ENCODE measurements at regions not wholly inside any gene's neighbourhood (a gene's known extent, or its start where the extent isn't known, plus 50 kb on each side); places are given as distances from the start of the nearest gene placed in this dataset.

DNA sequence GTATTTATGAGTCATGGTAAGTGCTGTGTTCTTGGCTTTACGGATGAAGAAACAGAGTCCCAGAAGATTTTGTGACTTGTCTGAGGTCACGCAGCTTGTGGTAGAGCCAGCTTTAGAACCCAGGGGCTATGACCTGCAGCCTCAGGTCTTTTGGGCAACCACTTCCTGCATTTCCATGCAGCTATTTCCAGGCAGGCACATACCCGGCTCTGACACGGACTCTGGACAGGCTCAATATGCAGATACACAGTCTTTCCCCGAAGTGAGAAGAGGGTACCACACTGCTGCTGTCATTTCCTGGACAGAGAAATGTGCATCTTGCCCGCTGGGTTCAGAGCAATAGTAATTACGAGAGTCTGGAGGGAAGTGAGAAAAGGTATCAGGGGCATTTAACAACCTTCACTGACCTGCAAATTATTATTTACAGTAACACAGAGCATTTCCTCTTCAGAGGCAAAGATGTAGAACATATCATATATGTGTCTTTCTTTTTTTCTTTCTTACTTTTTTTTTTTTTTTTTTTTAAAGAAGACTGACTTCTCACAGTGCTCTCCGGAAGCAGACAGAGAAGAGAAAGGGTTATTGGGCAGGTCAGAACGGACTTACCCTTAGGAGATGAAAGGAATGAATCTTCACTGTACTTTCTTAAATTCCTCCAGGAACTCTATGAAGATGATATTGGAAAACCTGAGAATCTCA is 185.1 kb downstream of the CLIC5 start:
- Histone ChIP-seq H3K4me3 (ENCODE audit: low read length in 2 of 2) (no peak overlapping the region), H3K9me3 (ENCODE audit: control insufficient read depth in 2 of 2, insufficient read depth in 1 of 2, low read length in 1 of 2) (no peaks in the 10 kb centered on the region), H3K27me3 (ENCODE audit: control insufficient read depth in 2 of 2, insufficient read depth in 1 of 2, low read length in 1 of 2) (no peaks in the 10 kb centered on the region), H3K4me1 (ENCODE audit: control insufficient read depth in 2 of 2, insufficient read depth in 2 of 2, low read length in 2 of 2) (peaks cover 0 to 6% of the 10 kb centered on the region in 2 donors), H3K27ac (ENCODE audit: low read depth in 1 of 2, low read length in 1 of 2) (no peak overlapping the region), H3K36me3 (ENCODE audit: control insufficient read depth in 2 of 2, insufficient read depth in 2 of 2, low read length in 1 of 2) (no peaks in the 10 kb centered on the region)
- WGBS, result 21% methylated on average over 9 of the region's 9 CpGs
- DNase-seq (ENCODE audit: low read depth in 6 of 9, low spot score in 9 of 9), result peak in 1 of 9 donors; percentile 38

GRCh38 chr6:45829873-45830272 is 185.8 kb downstream of the CLIC5 start:
- peaks cover 0 to 6% of the 10 kb centered on the region in 2 donors for H3K4me1 ChIP-seq (ENCODE audit: control insufficient read depth in 2 of 2, insufficient read depth in 2 of 2, low read length in 2 of 2)
- no peak overlapping the region for H3K27ac ChIP-seq (ENCODE audit: low read depth in 1 of 2, low read length in 1 of 2)
- no peaks in the 10 kb centered on the region for H3K9me3 ChIP-seq (ENCODE audit: control insufficient read depth in 2 of 2, insufficient read depth in 1 of 2, low read length in 1 of 2)
- WGBS, result 95% methylated on average over 1 of the region's 1 CpG
- no peak for DNase-seq (ENCODE audit: low read depth in 6 of 9, low spot score in 9 of 9)
- no peaks in the 10 kb centered on the region for H3K36me3 ChIP-seq (ENCODE audit: control insufficient read depth in 2 of 2, insufficient read depth in 2 of 2, low read length in 1 of 2)
- H3K27me3 ChIP-seq (ENCODE audit: control insufficient read depth in 2 of 2, insufficient read depth in 1 of 2, low read length in 1 of 2), result no peaks in the 10 kb centered on the region
- H3K4me3 ChIP-seq (ENCODE audit: low read length in 2 of 2), result no peak overlapping the region

DNA sequence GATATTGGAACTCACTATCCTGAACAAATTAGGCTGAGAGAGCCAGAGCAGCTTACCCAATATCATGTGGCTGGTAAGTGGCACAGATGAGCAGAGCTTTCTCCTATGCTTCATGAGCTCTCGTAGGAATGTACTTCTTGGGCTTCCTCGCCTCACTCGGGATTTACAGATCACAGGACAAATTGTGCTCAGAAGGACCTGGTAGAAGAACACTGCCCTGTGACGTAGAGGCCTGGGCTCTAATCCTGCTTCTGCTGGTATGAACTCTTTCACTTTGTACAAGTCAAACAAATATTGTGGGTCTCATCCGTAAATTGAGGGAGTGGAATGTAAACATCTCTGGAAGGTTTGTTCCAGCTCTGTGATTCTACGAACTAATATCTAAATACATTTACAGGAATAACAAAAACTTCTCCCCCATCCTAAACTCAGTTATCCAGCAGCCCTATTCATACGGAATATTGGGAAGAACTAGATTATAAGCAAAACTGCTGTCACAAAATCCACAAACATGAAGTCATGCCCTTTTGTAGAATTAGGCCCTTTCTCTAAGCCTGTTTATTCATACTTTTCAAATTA is 187.6 kb downstream of the CLIC5 start:
- Histone ChIP-seq H3K27ac (ENCODE audit: low read depth in 1 of 2, low read length in 1 of 2) (no peak overlapping the region), H3K4me1 (ENCODE audit: control insufficient read depth in 2 of 2, insufficient read depth in 2 of 2, low read length in 2 of 2) (peaks cover 0 to 6% of the 10 kb centered on the region in 2 donors), H3K9me3 (ENCODE audit: control insufficient read depth in 2 of 2, insufficient read depth in 1 of 2, low read length in 1 of 2) (no peaks in the 10 kb centered on the region), H3K36me3 (ENCODE audit: control insufficient read depth in 2 of 2, insufficient read depth in 2 of 2, low read length in 1 of 2) (no peaks in the 10 kb centered on the region), H3K27me3 (ENCODE audit: control insufficient read depth in 2 of 2, insufficient read depth in 1 of 2, low read length in 1 of 2) (no peaks in the 10 kb centered on the region), H3K4me3 (ENCODE audit: low read length in 2 of 2) (no peak overlapping the region)
- WGBS, result 97% methylated on average over 7 of the region's 7 CpGs
- no peak for DNase-seq (ENCODE audit: low read depth in 6 of 9, low spot score in 9 of 9)

DNA sequence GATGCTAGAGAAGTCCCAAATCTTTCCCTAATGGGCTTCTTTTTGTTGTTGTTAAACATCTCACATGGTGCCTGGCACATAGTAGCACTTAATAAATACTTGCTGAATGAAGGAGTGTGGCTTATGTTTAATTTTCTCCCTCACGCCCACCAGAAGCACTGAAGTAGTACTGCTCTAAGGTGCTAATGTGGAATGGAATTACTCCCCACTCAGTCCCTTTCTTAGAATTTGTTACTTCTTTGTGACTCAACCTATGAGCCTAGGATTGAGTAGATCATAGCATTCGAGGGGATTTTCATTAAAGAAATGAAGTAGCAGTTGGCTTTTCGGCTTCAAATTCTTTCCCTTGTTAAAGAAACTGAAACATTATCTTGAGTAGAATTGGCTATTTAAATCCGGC is 192.8 kb downstream of the CLIC5 start:
- 98% methylated on average over 4 of the region's 4 CpGs for WGBS
- no peaks in the 10 kb centered on the region for H3K9me3 ChIP-seq (ENCODE audit: control insufficient read depth in 2 of 2, insufficient read depth in 1 of 2, low read length in 1 of 2)
- no peaks in the 10 kb centered on the region for H3K27me3 ChIP-seq (ENCODE audit: control insufficient read depth in 2 of 2, insufficient read depth in 1 of 2, low read length in 1 of 2)

GRCh38 chr6:45822246-45822812 is 193.3 kb downstream of the CLIC5 start:
- WGBS, result 36% methylated on average over 5 of the region's 5 CpGs
- H3K4me1 ChIP-seq (ENCODE audit: control insufficient read depth in 2 of 2, insufficient read depth in 2 of 2, low read length in 2 of 2), result peaks cover 0 to 4% of the 10 kb centered on the region in 2 donors
- peak in 1 of 9 donors; percentile 27 for DNase-seq (ENCODE audit: low read depth in 6 of 9, low spot score in 9 of 9)
- no peak overlapping the region for H3K27ac ChIP-seq (ENCODE audit: low read depth in 1 of 2, low read length in 1 of 2)
- H3K27me3 ChIP-seq (ENCODE audit: control insufficient read depth in 2 of 2, insufficient read depth in 1 of 2, low read length in 1 of 2), result no peaks in the 10 kb centered on the region
- H3K4me3 ChIP-seq (ENCODE audit: low read length in 2 of 2), result no peak overlapping the region
- H3K9me3 ChIP-seq (ENCODE audit: control insufficient read depth in 2 of 2, insufficient read depth in 1 of 2, low read length in 1 of 2), result no peaks in the 10 kb centered on the region
- H3K36me3 ChIP-seq (ENCODE audit: control insufficient read depth in 2 of 2, insufficient read depth in 2 of 2, low read length in 1 of 2), result no peaks in the 10 kb centered on the region

More for the DNA sequence above, 192.8 kb downstream of the CLIC5 start:
- DNase-seq (ENCODE audit: low read depth in 6 of 9, low spot score in 9 of 9), result no peak
- H3K36me3 ChIP-seq (ENCODE audit: control insufficient read depth in 2 of 2, insufficient read depth in 2 of 2, low read length in 1 of 2), result no peaks in the 10 kb centered on the region
- H3K4me1 ChIP-seq (ENCODE audit: control insufficient read depth in 2 of 2, insufficient read depth in 2 of 2, low read length in 2 of 2), result peaks cover 0 to 4% of the 10 kb centered on the region in 2 donors
- no peak overlapping the region for H3K27ac ChIP-seq (ENCODE audit: low read depth in 1 of 2, low read length in 1 of 2)
- H3K4me3 ChIP-seq (ENCODE audit: low read length in 2 of 2), result no peak overlapping the region

GRCh38 chr6:45818655-45819054 is 197.0 kb downstream of the CLIC5 start:
- WGBS, result 94% methylated on average over 4 of the region's 4 CpGs
- Histone ChIP-seq H3K36me3 (ENCODE audit: control insufficient read depth in 2 of 2, insufficient read depth in 2 of 2, low read length in 1 of 2) (no peaks in the 10 kb centered on the region), H3K27ac (ENCODE audit: low read depth in 1 of 2, low read length in 1 of 2) (no peak overlapping the region), H3K4me1 (ENCODE audit: control insufficient read depth in 2 of 2, insufficient read depth in 2 of 2, low read length in 2 of 2) (peaks cover 0 to 4% of the 10 kb centered on the region in 2 donors), H3K4me3 (ENCODE audit: low read length in 2 of 2) (no peak overlapping the region), H3K27me3 (ENCODE audit: control insufficient read depth in 2 of 2, insufficient read depth in 1 of 2, low read length in 1 of 2) (no peaks in the 10 kb centered on the region), H3K9me3 (ENCODE audit: control insufficient read depth in 2 of 2, insufficient read depth in 1 of 2, low read length in 1 of 2) (no peaks in the 10 kb centered on the region)
- no peak for DNase-seq (ENCODE audit: low read depth in 6 of 9, low spot score in 9 of 9)

DNA sequence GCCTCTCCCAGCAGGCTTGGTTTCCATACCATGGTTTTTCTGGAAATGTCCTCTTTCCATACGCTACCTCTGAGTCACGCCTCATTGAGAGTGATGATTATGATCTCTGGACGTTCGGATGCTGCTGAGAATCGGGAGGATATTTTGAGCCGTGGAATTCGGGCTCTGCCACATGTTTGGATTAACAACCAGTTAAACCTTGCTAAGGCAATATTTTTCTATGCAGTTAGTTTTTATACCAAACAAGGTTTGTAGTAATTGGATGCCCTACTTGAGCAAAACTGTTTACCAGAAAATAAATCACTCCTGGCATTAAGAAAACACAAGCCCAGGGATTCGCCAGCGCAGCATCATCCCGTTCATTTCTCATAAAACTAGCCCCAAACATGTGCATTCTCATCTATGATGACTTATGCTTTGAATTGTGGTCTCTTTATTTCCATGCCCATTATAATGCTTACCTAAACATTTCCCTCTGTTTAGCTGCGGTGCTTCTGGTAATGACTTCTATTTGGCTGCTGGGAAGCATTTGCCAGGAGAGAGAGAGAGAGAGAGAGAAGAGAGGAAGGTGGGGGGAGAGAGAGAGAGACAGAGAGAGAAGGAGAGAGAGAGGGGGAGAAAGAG is 198.9 kb downstream of the CLIC5 start:
- Histone ChIP-seq H3K4me1 (ENCODE audit: control insufficient read depth in 2 of 2, insufficient read depth in 2 of 2, low read length in 2 of 2) (no peaks in the 10 kb centered on the region), H3K4me3 (ENCODE audit: low read length in 2 of 2) (no peak overlapping the region), H3K27ac (ENCODE audit: low read depth in 1 of 2, low read length in 1 of 2) (no peak overlapping the region), H3K36me3 (ENCODE audit: control insufficient read depth in 2 of 2, insufficient read depth in 2 of 2, low read length in 1 of 2) (no peaks in the 10 kb centered on the region), H3K9me3 (ENCODE audit: control insufficient read depth in 2 of 2, insufficient read depth in 1 of 2, low read length in 1 of 2) (no peaks in the 10 kb centered on the region), H3K27me3 (ENCODE audit: control insufficient read depth in 2 of 2, insufficient read depth in 1 of 2, low read length in 1 of 2) (no peaks in the 10 kb centered on the region)
- DNase-seq (ENCODE audit: low read depth in 6 of 9, low spot score in 9 of 9), result no peak
- WGBS, result 97% methylated on average over 11 of the region's 11 CpGs

DNA sequence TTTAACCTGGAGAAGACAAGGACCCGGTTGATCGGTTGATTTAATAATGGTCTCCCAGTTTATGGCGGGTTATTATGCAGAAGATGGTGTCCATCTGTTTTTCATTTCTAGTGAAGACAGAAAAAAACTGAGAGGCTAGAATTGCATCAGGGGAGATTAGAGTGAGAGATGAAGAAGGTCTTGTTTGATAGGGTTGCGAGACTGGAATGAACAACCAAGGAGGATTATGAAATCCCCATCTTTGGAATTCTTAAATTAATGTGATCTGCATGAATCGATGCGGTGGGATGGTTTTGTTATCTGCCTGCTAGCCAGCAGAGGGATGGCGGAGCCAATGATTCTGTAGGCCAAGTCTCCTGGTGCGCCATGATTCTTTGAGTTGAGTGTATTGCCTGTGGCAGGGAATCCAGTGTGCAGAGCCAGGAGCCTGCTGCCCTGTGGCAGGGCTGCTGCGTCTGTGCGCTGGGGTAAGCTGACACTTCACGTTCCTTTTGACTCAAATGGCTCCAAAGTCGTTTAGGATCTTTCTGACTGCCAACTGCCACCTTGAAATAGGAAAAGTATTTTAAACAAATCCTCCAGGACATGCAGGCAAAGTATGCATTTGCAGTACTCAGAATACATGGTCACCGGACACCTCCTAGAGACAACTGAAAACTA is 200.1 kb downstream of the CLIC5 start:
- 92% methylated on average over 13 of the region's 13 CpGs for WGBS
- no peaks in the 10 kb centered on the region for H3K4me1 ChIP-seq (ENCODE audit: control insufficient read depth in 2 of 2, insufficient read depth in 2 of 2, low read length in 2 of 2)

GRCh38 chr6:45814772-45815171 is 200.9 kb downstream of the CLIC5 start:
- Histone ChIP-seq H3K27me3 (ENCODE audit: control insufficient read depth in 2 of 2, insufficient read depth in 1 of 2, low read length in 1 of 2) (no peaks in the 10 kb centered on the region), H3K4me3 (ENCODE audit: low read length in 2 of 2) (no peak overlapping the region), H3K27ac (ENCODE audit: low read depth in 1 of 2, low read length in 1 of 2) (no peak overlapping the region), H3K9me3 (ENCODE audit: control insufficient read depth in 2 of 2, insufficient read depth in 1 of 2, low read length in 1 of 2) (no peaks in the 10 kb centered on the region), H3K36me3 (ENCODE audit: control insufficient read depth in 2 of 2, insufficient read depth in 2 of 2, low read length in 1 of 2) (no peaks in the 10 kb centered on the region), H3K4me1 (ENCODE audit: control insufficient read depth in 2 of 2, insufficient read depth in 2 of 2, low read length in 2 of 2) (no peaks in the 10 kb centered on the region)
- DNase-seq (ENCODE audit: low read depth in 6 of 9, low spot score in 9 of 9), result no peak
- 93% methylated on average over 2 of the region's 2 CpGs for WGBS

More for the DNA sequence above, 200.1 kb downstream of the CLIC5 start:
- H3K36me3 ChIP-seq (ENCODE audit: control insufficient read depth in 2 of 2, insufficient read depth in 2 of 2, low read length in 1 of 2), result no peaks in the 10 kb centered on the region
- DNase-seq (ENCODE audit: low read depth in 6 of 9, low spot score in 9 of 9), result no peak
- H3K4me3 ChIP-seq (ENCODE audit: low read length in 2 of 2), result no peak overlapping the region
- no peaks in the 10 kb centered on the region for H3K27me3 ChIP-seq (ENCODE audit: control insufficient read depth in 2 of 2, insufficient read depth in 1 of 2, low read length in 1 of 2)
- H3K27ac ChIP-seq (ENCODE audit: low read depth in 1 of 2, low read length in 1 of 2), result no peak overlapping the region
- H3K9me3 ChIP-seq (ENCODE audit: control insufficient read depth in 2 of 2, insufficient read depth in 1 of 2, low read length in 1 of 2), result no peaks in the 10 kb centered on the region

Data from thymus (tissue), 11 donors.